SK-N-SH treated with all-trans-retinoic acid at 6 μM for 48 hours (cell line): ENCODE measurements at regions not wholly inside any gene's neighbourhood (a gene's known extent, or its start where the extent isn't known, plus 50 kb on each side); places are given as distances from the start of the nearest gene placed in this dataset.

Source experiments
- ARNTL ChIP-seq: fragments of 450-650 bp; formaldehyde crosslinking; IDR thresholded peaks from 2 replicates; pipeline ENCODE4 v1.5.0; 2020; ENCODE audit warnings: low read depth, mild to moderate bottlenecking, moderate library complexity, borderline replicate concordance
- ESRRG ChIP-seq: fragments of 250-450 bp; sonication (Bioruptor Pico); IDR thresholded peaks from 2 replicates; pipeline ENCODE4 v1.6.1; 2021; ENCODE audit warnings: mild to moderate bottlenecking
- GLIS3 ChIP-seq: fragments of 250-450 bp; sonication (Bioruptor Pico); IDR thresholded peaks from 2 replicates; pipeline ENCODE4 v1.5.0; 2020; ENCODE audit warnings: mild to moderate bottlenecking, moderate library complexity
- SNAI2 ChIP-seq: fragments of 250-450 bp; sonication (Bioruptor Pico); IDR thresholded peaks from 2 replicates; pipeline ENCODE4 v1.5.0; 2020; ENCODE audit warnings: mild to moderate bottlenecking, moderate library complexity
- TOX ChIP-seq: fragments of 250-450 bp; sonication (Bioruptor Pico); IDR thresholded peaks from 2 replicates; pipeline ENCODE4 v1.8.0; 2021; ENCODE audit warnings: mild to moderate bottlenecking, moderate library complexity, borderline replicate concordance
- ZC3H10 ChIP-seq: fragments of 250-450 bp; sonication (Bioruptor Pico); IDR thresholded peaks from 2 replicates; pipeline ENCODE4 v1.5.1; 2021; ENCODE audit warnings: mild to moderate bottlenecking, moderate library complexity
- ZFP3 ChIP-seq: fragments of 250-450 bp; sonication (Bioruptor Pico); IDR thresholded peaks from 2 replicates; pipeline ENCODE4 v1.5.0; 2020; ENCODE audit warnings: mild to moderate bottlenecking, moderate library complexity
- ZFP30 ChIP-seq: fragments of 450-650 bp; formaldehyde crosslinking; IDR thresholded peaks from 2 replicates; pipeline ENCODE4 v1.5.0; 2022; ENCODE audit warnings: mild to moderate bottlenecking, moderate library complexity
- ZNF565 ChIP-seq: fragments of 450-650 bp; formaldehyde crosslinking; conservative IDR thresholded peaks from 2 replicates; pipeline ENCODE4 v1.5.0; 2020; ENCODE audit warnings: low read depth, mild to moderate bottlenecking, moderate library complexity
- ZNF8 ChIP-seq: fragments of 450-650 bp; formaldehyde crosslinking; IDR thresholded peaks from 2 replicates; pipeline ENCODE4 v1.5.0; 2020; ENCODE audit warnings: mild to moderate bottlenecking, moderate library complexity
- TF ChIP-seq, protein P1 (sequence below): fragments of 250-450 bp; sonication (Bioruptor Pico); IDR thresholded peaks from 2 replicates; pipeline ENCODE4 v1.5.1; 2020; ENCODE audit warnings: low read depth, mild to moderate bottlenecking, moderate library complexity
- TF ChIP-seq, protein P2 (sequence below): fragments of 250-450 bp; sonication (Bioruptor Pico); IDR thresholded peaks from 2 replicates; pipeline ENCODE4 v1.5.0; 2020; ENCODE audit warnings: mild to moderate bottlenecking, moderate library complexity
- TF ChIP-seq, protein P3 (sequence below): fragments of 250-450 bp; sonication (Bioruptor Pico); IDR thresholded peaks from 2 replicates; pipeline ENCODE4 v1.8.0; 2021; ENCODE audit warnings: low read depth, mild to moderate bottlenecking, moderate library complexity, borderline replicate concordance
- TF ChIP-seq, protein P4 (sequence below): fragments of 250-450 bp; sonication (Bioruptor Pico); IDR thresholded peaks from 2 replicates; pipeline ENCODE4 v1.8.0; 2020; ENCODE audit warnings: mild to moderate bottlenecking, moderate library complexity, borderline replicate concordance

DNA sequence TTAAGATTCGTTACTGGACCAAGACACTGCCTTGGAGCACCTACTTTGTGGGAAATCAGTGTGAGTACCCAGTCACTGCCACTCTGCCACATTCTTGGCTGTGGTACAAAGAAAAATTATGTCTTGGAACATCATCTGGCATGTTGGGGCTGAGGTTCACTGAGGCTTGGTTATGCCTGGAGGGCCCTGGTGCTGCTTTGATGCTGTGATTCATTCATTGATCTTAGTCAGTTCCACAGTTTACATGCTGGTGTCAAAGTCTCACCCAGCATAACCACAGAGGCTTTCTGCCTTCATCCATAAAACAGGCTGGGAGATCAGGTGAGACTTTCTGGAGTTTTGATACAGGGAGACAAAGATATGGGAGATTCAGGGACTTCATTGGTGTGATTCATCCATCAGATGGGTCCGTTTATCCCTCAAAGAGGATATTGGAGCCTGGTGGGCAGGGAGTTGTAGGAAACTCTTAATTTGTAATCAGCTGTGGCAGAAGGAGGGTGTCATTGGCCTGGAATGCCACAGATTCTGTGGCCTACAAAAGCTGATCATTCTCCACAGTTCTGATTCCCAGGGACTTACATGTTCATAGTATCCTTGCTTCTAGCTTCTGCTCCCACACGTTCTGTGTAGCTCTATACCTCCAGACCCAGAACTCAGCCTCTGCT lies 322.5 kb downstream of the PMP22 start:
- TF ChIP-seq, protein P1, sequence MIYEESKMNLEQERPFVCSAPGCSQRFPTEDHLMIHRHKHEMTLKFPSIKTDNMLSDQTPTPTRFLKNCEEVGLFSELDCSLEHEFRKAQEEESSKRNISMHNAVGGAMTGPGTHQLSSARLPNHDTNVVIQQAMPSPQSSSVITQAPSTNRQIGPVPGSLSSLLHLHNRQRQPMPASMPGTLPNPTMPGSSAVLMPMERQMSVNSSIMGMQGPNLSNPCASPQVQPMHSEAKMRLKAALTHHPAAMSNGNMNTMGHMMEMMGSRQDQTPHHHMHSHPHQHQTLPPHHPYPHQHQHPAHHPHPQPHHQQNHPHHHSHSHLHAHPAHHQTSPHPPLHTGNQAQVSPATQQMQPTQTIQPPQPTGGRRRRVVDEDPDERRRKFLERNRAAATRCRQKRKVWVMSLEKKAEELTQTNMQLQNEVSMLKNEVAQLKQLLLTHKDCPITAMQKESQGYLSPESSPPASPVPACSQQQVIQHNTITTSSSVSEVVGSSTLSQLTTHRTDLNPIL (CRISPR knock-in tag): no peak
- TF ChIP-seq ARNTL (CRISPR knock-in tag) (no peak), ZNF8 (no peak), GLIS3 (CRISPR knock-in tag) (no peak), TOX (CRISPR knock-in tag) (no peak), ZFP3 (CRISPR knock-in tag) (no peak), ZFP30 (CRISPR knock-in tag) (no peak), ZC3H10 (CRISPR knock-in tag) (no peak), ZNF565 (CRISPR knock-in tag) (no peak), ESRRG (no peak), SNAI2 (CRISPR knock-in tag) (no peak)
- TF ChIP-seq, protein P2, sequence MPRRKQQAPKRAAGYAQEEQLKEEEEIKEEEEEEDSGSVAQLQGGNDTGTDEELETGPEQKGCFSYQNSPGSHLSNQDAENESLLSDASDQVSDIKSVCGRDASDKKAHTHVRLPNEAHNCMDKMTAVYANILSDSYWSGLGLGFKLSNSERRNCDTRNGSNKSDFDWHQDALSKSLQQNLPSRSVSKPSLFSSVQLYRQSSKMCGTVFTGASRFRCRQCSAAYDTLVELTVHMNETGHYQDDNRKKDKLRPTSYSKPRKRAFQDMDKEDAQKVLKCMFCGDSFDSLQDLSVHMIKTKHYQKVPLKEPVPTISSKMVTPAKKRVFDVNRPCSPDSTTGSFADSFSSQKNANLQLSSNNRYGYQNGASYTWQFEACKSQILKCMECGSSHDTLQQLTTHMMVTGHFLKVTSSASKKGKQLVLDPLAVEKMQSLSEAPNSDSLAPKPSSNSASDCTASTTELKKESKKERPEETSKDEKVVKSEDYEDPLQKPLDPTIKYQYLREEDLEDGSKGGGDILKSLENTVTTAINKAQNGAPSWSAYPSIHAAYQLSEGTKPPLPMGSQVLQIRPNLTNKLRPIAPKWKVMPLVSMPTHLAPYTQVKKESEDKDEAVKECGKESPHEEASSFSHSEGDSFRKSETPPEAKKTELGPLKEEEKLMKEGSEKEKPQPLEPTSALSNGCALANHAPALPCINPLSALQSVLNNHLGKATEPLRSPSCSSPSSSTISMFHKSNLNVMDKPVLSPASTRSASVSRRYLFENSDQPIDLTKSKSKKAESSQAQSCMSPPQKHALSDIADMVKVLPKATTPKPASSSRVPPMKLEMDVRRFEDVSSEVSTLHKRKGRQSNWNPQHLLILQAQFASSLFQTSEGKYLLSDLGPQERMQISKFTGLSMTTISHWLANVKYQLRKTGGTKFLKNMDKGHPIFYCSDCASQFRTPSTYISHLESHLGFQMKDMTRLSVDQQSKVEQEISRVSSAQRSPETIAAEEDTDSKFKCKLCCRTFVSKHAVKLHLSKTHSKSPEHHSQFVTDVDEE (CRISPR knock-in tag): no peak
- TF ChIP-seq, protein P3, sequence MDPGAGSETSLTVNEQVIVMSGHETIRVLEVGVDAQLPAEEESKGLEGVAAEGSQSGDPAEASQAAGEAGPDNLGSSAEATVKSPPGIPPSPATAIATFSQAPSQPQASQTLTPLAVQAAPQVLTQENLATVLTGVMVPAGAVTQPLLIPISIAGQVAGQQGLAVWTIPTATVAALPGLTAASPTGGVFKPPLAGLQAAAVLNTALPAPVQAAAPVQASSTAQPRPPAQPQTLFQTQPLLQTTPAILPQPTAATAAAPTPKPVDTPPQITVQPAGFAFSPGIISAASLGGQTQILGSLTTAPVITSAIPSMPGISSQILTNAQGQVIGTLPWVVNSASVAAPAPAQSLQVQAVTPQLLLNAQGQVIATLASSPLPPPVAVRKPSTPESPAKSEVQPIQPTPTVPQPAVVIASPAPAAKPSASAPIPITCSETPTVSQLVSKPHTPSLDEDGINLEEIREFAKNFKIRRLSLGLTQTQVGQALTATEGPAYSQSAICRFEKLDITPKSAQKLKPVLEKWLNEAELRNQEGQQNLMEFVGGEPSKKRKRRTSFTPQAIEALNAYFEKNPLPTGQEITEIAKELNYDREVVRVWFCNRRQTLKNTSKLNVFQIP (CRISPR knock-in tag): no peak
- TF ChIP-seq, protein P4, sequence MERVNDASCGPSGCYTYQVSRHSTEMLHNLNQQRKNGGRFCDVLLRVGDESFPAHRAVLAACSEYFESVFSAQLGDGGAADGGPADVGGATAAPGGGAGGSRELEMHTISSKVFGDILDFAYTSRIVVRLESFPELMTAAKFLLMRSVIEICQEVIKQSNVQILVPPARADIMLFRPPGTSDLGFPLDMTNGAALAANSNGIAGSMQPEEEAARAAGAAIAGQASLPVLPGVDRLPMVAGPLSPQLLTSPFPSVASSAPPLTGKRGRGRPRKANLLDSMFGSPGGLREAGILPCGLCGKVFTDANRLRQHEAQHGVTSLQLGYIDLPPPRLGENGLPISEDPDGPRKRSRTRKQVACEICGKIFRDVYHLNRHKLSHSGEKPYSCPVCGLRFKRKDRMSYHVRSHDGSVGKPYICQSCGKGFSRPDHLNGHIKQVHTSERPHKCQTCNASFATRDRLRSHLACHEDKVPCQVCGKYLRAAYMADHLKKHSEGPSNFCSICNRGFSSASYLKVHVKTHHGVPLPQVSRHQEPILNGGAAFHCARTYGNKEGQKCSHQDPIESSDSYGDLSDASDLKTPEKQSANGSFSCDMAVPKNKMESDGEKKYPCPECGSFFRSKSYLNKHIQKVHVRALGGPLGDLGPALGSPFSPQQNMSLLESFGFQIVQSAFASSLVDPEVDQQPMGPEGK (CRISPR knock-in tag): no peak
